GM13977 (cell line): ENCODE measurements at regions not wholly inside any gene's neighbourhood (a gene's known extent, or its start where the extent isn't known, plus 50 kb on each side); places are given as distances from the start of the nearest gene placed in this dataset.

ENCODE experiments used
- DNase-seq: peaks from one replicate; pipeline ENCODE4 v3.0.0; 2012; ENCODE audit warnings: low spot score
- CTCF ChIP-seq: IDR thresholded peaks from 2 replicates; pipeline ENCODE4 v1.5.1; 2012; ENCODE audit warnings: mild to moderate bottlenecking, control low read depth; ENCODE audit not compliant: insufficient read depth; ENCODE audit errors: extremely low read depth, missing control alignments
- in situ Hi-C: fragments of 300-500 bp; cut with MboI; formaldehyde crosslinking; loops from one replicate; pipeline ENCODE4 v1.12.0; 2022; ENCODE audit warnings: low sequenced_read_pairs, low pct_unique_long_range_greater_than_20kb, mixed read lengths, inconsistent platforms; ENCODE audit not compliant: unreplicated experiment

GRCh38 chr1:208374391-208374941 lies 130.3 kb upstream of the PLXNA2 start:
- no peak for DNase-seq
- no peak for TF ChIP-seq CTCF
- in situ Hi-C loops = no loop called here

GRCh38 chr1:208381481-208381880 lies 137.3 kb upstream of the PLXNA2 start:
- no peak for TF ChIP-seq CTCF
- in situ Hi-C loops = no loop called here
- no peak for DNase-seq

GRCh38 chr1:208387908-208388811 lies 144.0 kb upstream of the PLXNA2 start:
- DNase-seq = no peak
- in situ Hi-C loops = no loop called here
- TF ChIP-seq CTCF = no peak

GRCh38 chr1:208393416-208393815 lies 149.2 kb upstream of the PLXNA2 start:
- in situ Hi-C loops = no loop called here
- no peak for TF ChIP-seq CTCF
- no peak for DNase-seq

- TF ChIP-seq CTCF = no peak
- in situ Hi-C loops = no loop called here
These were observed 149.6 kb upstream of the PLXNA2 start for GRCh38 chr1:208393826-208394225.

GRCh38 chr1:208397286-208397685 lies 153.1 kb upstream of the PLXNA2 start:
- in situ Hi-C loops = no loop called here
- TF ChIP-seq CTCF = no peak
- DNase-seq = no peak

More at GRCh38 chr1:208393826-208394225, 149.6 kb upstream of the PLXNA2 start:
- no peak for DNase-seq
